GM12878 (cell line): ENCODE measurements at regions not wholly inside any gene's neighbourhood (a gene's known extent, or its start where the extent isn't known, plus 50 kb on each side); places are given as distances from the start of the nearest gene placed in this dataset.

Experiments used
- ATF7 ChIP-seq: fragments of 450-650 bp; IDR thresholded peaks from 2 replicates; pipeline ENCODE4 v1.6.1; 2016; ENCODE audit warnings: low read depth, mild to moderate bottlenecking
- BACH1 ChIP-seq: fragments of 450-650 bp; IDR thresholded peaks from 2 replicates; pipeline ENCODE4 v1.6.1; 2017; ENCODE audit warnings: mild to moderate bottlenecking, borderline replicate concordance
- CBX5 ChIP-seq: sonication (generic); IDR thresholded peaks from 2 replicates; pipeline ENCODE4 v1.6.1; 2016; ENCODE audit warnings: low read depth, moderate library complexity, mild to moderate bottlenecking, inconsistent platforms
- CREM ChIP-seq: IDR thresholded peaks from 2 replicates; pipeline ENCODE4 v1.6.1; 2014; ENCODE audit warnings: antibody characterized with exemption, low read depth
- ESRRA ChIP-seq: IDR thresholded peaks from 2 replicates; pipeline ENCODE4 v1.6.1; 2012; ENCODE audit warnings: mild to moderate bottlenecking, low read length, improper control_type of control experiment
- GATAD2B ChIP-seq: fragments of 450-650 bp; conservative IDR thresholded peaks from 2 replicates; pipeline ENCODE4 v1.6.1; 2017; ENCODE audit warnings: low read depth, mild to moderate bottlenecking, moderate library complexity
- HDAC2 ChIP-seq: fragments of 200-600 bp; sonication (generic); IDR thresholded peaks from 2 replicates; pipeline ENCODE4 v1.6.1; 2017
- KDM1A ChIP-seq: fragments of 200-600 bp; sonication (generic); IDR thresholded peaks from 2 replicates; pipeline ENCODE4 v1.6.1; 2016; ENCODE audit warnings: borderline replicate concordance
- MEF2A ChIP-seq: IDR thresholded peaks from 2 replicates; pipeline ENCODE4 v1.6.1; 2011; ENCODE audit warnings: low read depth, mild to moderate bottlenecking, low read length, moderate library complexity; ENCODE audit not compliant: insufficient read depth
- NFXL1 ChIP-seq: fragments of 450-650 bp; IDR thresholded peaks from 2 replicates; pipeline ENCODE4 v1.6.1; 2017; ENCODE audit warnings: antibody characterized with exemption, mild to moderate bottlenecking, borderline replicate concordance
- NR2F1 ChIP-seq: fragments of 450-650 bp; conservative IDR thresholded peaks from 2 replicates; pipeline ENCODE4 v1.6.1; 2017; ENCODE audit warnings: mild to moderate bottlenecking
- REST ChIP-seq: IDR thresholded peaks from 2 replicates; pipeline ENCODE4 v1.6.1; 2012; ENCODE audit warnings: mild to moderate bottlenecking, low read depth, low read length
- RUNX3 ChIP-seq: IDR thresholded peaks from 2 replicates; pipeline ENCODE4 v1.6.1; 2012; ENCODE audit warnings: low read length, inconsistent platforms
- SIN3A ChIP-seq: IDR thresholded peaks from 2 replicates; pipeline ENCODE4 v1.6.1; 2012; ENCODE audit warnings: low read depth, low read length, improper control_type of control experiment
- TCF3 ChIP-seq: IDR thresholded peaks from 2 replicates; pipeline ENCODE4 v1.6.1; 2012; ENCODE audit warnings: low read depth, mild to moderate bottlenecking, low read length, borderline replicate concordance; ENCODE audit not compliant: insufficient read depth
- TF ChIP-seq, protein P1 (sequence below): IDR thresholded peaks from 2 replicates; pipeline ENCODE4 v1.6.1; 2012; ENCODE audit warnings: low read depth, low read length, improper control_type of control experiment
- TF ChIP-seq, protein P2 (sequence below): fragments of 450-650 bp; IDR thresholded peaks from 2 replicates; pipeline ENCODE4 v1.6.1; 2016; ENCODE audit warnings: mild to moderate bottlenecking, moderate library complexity, borderline replicate concordance
- TF ChIP-seq, protein P3 (sequence below): fragments of 450-650 bp; IDR thresholded peaks from 2 replicates; pipeline ENCODE4 v1.6.1; 2014; ENCODE audit warnings: mild to moderate bottlenecking
- TF ChIP-seq, protein P4 (sequence below), 3 experiments: IDR thresholded peaks in 2 of 3; conservative IDR thresholded peaks in 1 of 3; 2 replicates each; pipeline ENCODE4 v1.5.1; 2011; ENCODE audit warnings: low read depth in 3 of 3, low read length in 3 of 3, mild to moderate bottlenecking in 3 of 3, control low read depth in 2 of 3, moderate library complexity in 2 of 3, inconsistent platforms in 1 of 3, mixed read lengths in 1 of 3; ENCODE audit not compliant: control insufficient read depth in 2 of 3, insufficient read depth in 1 of 3; ENCODE audit errors: extremely low read depth in 1 of 3

DNA sequence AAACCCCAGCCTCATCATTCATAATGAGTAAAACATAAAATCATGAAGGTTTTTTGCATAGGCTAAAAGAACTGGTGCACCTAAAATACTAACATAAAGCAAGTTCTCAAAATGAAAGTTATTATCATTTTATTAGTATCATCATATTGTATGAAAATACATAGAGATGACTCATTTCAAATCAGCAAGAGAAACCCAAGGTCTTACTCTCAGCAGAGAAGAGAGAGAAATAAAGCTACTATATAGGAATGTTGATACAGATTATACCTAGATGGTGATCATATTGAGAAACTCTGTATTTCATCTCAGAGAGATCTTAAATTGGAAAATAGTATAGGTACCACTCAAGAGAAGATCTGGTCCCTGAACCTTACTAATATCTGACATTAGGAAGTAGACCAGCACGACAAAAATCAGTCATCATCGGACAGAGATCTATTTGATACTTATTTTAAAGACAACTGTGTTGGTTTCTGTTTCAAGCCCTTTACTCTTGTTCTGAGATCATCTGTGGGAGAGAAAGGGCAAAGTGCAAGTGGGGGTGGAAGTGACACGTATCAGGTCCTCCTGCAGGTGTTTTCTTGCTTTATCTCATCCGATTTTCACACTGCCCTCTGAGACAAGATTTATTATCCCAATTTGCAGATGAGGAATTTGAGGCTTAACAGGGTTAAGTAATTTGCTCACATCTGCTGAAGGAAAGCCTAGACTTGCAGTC is 532.3 kb downstream of the MAFB start (continued):
- TF ChIP-seq TCF3: 0 out of 2 replicates have a peak, but pooled peaks have one; percentile 54
- no peak for TF ChIP-seq BACH1
- peak; percentile 90 for TF ChIP-seq RUNX3
- TF ChIP-seq MEF2A: peak; percentile 40; the same call in 1 of the 2 replicates
- TF ChIP-seq GATAD2B: 0 out of 2 replicates have a peak, but pooled peaks have one; percentile 48
- no peak for TF ChIP-seq ESRRA
- peak; percentile 99 for TF ChIP-seq NR2F1
- TF ChIP-seq KDM1A: no peak
- no peak for TF ChIP-seq NFXL1
- TF ChIP-seq SIN3A: no peak
- TF ChIP-seq, protein P1, sequence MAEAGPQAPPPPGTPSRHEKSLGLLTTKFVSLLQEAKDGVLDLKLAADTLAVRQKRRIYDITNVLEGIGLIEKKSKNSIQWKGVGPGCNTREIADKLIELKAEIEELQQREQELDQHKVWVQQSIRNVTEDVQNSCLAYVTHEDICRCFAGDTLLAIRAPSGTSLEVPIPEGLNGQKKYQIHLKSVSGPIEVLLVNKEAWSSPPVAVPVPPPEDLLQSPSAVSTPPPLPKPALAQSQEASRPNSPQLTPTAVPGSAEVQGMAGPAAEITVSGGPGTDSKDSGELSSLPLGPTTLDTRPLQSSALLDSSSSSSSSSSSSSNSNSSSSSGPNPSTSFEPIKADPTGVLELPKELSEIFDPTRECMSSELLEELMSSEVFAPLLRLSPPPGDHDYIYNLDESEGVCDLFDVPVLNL: no peak
- TF ChIP-seq HDAC2: no peak
- TF ChIP-seq, protein P2, sequence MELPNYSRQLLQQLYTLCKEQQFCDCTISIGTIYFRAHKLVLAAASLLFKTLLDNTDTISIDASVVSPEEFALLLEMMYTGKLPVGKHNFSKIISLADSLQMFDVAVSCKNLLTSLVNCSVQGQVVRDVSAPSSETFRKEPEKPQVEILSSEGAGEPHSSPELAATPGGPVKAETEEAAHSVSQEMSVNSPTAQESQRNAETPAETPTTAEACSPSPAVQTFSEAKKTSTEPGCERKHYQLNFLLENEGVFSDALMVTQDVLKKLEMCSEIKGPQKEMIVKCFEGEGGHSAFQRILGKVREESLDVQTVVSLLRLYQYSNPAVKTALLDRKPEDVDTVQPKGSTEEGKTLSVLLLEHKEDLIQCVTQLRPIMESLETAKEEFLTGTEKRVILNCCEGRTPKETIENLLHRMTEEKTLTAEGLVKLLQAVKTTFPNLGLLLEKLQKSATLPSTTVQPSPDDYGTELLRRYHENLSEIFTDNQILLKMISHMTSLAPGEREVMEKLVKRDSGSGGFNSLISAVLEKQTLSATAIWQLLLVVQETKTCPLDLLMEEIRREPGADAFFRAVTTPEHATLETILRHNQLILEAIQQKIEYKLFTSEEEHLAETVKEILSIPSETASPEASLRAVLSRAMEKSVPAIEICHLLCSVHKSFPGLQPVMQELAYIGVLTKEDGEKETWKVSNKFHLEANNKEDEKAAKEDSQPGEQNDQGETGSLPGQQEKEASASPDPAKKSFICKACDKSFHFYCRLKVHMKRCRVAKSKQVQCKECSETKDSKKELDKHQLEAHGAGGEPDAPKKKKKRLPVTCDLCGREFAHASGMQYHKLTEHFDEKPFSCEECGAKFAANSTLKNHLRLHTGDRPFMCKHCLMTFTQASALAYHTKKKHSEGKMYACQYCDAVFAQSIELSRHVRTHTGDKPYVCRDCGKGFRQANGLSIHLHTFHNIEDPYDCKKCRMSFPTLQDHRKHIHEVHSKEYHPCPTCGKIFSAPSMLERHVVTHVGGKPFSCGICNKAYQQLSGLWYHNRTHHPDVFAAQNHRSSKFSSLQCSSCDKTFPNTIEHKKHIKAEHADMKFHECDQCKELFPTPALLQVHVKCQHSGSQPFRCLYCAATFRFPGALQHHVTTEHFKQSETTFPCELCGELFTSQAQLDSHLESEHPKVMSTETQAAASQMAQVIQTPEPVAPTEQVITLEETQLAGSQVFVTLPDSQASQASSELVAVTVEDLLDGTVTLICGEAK: no peak
- TF ChIP-seq CREM: peak; percentile 86
- peak; percentile 82 for TF ChIP-seq ATF7
- TF ChIP-seq, protein P3, sequence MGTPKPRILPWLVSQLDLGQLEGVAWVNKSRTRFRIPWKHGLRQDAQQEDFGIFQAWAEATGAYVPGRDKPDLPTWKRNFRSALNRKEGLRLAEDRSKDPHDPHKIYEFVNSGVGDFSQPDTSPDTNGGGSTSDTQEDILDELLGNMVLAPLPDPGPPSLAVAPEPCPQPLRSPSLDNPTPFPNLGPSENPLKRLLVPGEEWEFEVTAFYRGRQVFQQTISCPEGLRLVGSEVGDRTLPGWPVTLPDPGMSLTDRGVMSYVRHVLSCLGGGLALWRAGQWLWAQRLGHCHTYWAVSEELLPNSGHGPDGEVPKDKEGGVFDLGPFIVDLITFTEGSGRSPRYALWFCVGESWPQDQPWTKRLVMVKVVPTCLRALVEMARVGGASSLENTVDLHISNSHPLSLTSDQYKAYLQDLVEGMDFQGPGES: no peak
- TF ChIP-seq, protein P4, sequence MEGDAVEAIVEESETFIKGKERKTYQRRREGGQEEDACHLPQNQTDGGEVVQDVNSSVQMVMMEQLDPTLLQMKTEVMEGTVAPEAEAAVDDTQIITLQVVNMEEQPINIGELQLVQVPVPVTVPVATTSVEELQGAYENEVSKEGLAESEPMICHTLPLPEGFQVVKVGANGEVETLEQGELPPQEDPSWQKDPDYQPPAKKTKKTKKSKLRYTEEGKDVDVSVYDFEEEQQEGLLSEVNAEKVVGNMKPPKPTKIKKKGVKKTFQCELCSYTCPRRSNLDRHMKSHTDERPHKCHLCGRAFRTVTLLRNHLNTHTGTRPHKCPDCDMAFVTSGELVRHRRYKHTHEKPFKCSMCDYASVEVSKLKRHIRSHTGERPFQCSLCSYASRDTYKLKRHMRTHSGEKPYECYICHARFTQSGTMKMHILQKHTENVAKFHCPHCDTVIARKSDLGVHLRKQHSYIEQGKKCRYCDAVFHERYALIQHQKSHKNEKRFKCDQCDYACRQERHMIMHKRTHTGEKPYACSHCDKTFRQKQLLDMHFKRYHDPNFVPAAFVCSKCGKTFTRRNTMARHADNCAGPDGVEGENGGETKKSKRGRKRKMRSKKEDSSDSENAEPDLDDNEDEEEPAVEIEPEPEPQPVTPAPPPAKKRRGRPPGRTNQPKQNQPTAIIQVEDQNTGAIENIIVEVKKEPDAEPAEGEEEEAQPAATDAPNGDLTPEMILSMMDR (IDR thresholded peaks at IDR 0.05 in 2 of 3, conservative IDR thresholded peaks at IDR 0.05 in 1 of 3; ENCODE audit: control insufficient read depth in 2 of 3, extremely low read depth in 1 of 3, insufficient read depth in 1 of 3, low read depth in 3 of 3, low read length in 3 of 3): no peak
- TF ChIP-seq CBX5: no peak
- peak; percentile 40; the same call in 1 of the 2 replicates for TF ChIP-seq REST
